MCF 10A (cell line): ENCODE measurements at regions not wholly inside any gene's neighbourhood (a gene's known extent, or its start where the extent isn't known, plus 50 kb on each side); places are given as distances from the start of the nearest gene placed in this dataset.

ENCODE experiments used
- BruUV-seq: library from RNA; stranded (reverse); fragments of 400-500 nt; replicated peaks from 2 replicates; lab custom pipeline; 2021; lab: Mats Ljungman, UMichigan
- CTCF ChIA-PET: fragments of 300-600 bp; sonication (Branson Sonifier 250); formaldehyde crosslinking; extraction: SDS; loops from one replicate; lab custom pipeline; 2021; ENCODE audit warnings: antibody characterized with exemption, inconsistent platforms; lab: Yijun Ruan, JAX
- POLR2A ChIA-PET: fragments of 300-600, 350-650 bp; sonication (Branson Sonifier 250); formaldehyde crosslinking; extraction: SDS; loops from one replicate; lab custom pipeline; 2020; ENCODE audit warnings: antibody characterized with exemption, inconsistent platforms; lab: Yijun Ruan, JAX
- DNase-seq: peaks from one replicate; pipeline ENCODE4 v3.0.0-alpha.2; 2018; ENCODE audit not compliant: unreplicated experiment
- H3K27ac Mint-ChIP-seq: one replicate; pipeline ENCODE4 v1.8.0; 2022; ENCODE audit warnings: mild to moderate bottlenecking, low read depth, mixed read lengths; ENCODE audit not compliant: unreplicated experiment
- H3K27me3 Mint-ChIP-seq: one replicate; pipeline ENCODE4 v1.8.0; 2022; ENCODE audit warnings: mixed read lengths; ENCODE audit not compliant: insufficient read depth, unreplicated experiment
- H3K36me3 Mint-ChIP-seq: one replicate; pipeline ENCODE4 v1.8.0; 2022; ENCODE audit warnings: mild to moderate bottlenecking, moderate library complexity, mixed read lengths; ENCODE audit not compliant: insufficient read depth, unreplicated experiment
- H3K4me1 Mint-ChIP-seq: one replicate; pipeline ENCODE4 v1.8.0; 2022; ENCODE audit warnings: mixed read lengths; ENCODE audit not compliant: insufficient read depth, unreplicated experiment
- H3K4me3 Mint-ChIP-seq: one replicate; pipeline ENCODE4 v1.8.0; 2022; ENCODE audit warnings: mild to moderate bottlenecking, moderate library complexity, mixed read lengths; ENCODE audit not compliant: unreplicated experiment
- H3K9me3 Mint-ChIP-seq: one replicate; pipeline ENCODE4 v1.8.0; 2022; ENCODE audit warnings: mixed read lengths; ENCODE audit not compliant: unreplicated experiment
- CTCF ChIP-seq: fragments of 200-600 bp; IDR thresholded peaks from one replicate; pipeline ENCODE4 v1.8.0; 2022; ENCODE audit warnings: antibody characterized with exemption, mild to moderate bottlenecking; ENCODE audit not compliant: unreplicated experiment
- intact Hi-C: fragments of 100-400 bp; cut with micrococcal nuclease; formaldehyde crosslinking; loops from 2 replicates; pipeline ENCODE4 v1.14.1; 2022

GRCh38 chr13:89052699-89053098, 1381.5 kb downstream of the SLITRK5 start:
- no peaks in the 10 kb centered on the region for H3K9me3 Mint-ChIP-seq
- BruUV-seq: no TSS peak
- no peaks in the 10 kb centered on the region for H3K27me3 Mint-ChIP-seq
- no peak overlapping the region for H3K4me3 Mint-ChIP-seq
- no peak for TF ChIP-seq CTCF
- no peaks in the 10 kb centered on the region for H3K4me1 Mint-ChIP-seq
- no peaks in the 10 kb centered on the region for H3K36me3 Mint-ChIP-seq
- POLR2A ChIA-PET: no interaction called here
- no peak overlapping the region for H3K27ac Mint-ChIP-seq
- CTCF ChIA-PET: interaction anchor here (0.6 to 2.0 kb wide), 3 partner anchors 11 to 1382 kb away, joined by 3 to 5 read pairs (median 3); no protein-coding TSS in a partner anchor
- DNase-seq: no peak
- intact Hi-C loops: no loop called here

GRCh38 chr13:89053418-89053817, 1382.2 kb downstream of the SLITRK5 start:
- no peaks in the 10 kb centered on the region for H3K4me1 Mint-ChIP-seq
- ChIA-PET POLR2A (interaction anchor here (0.6 kb wide), 2 partner anchors 994 to 1813 kb away, joined by 3 read pairs; no protein-coding TSS in a partner anchor), CTCF (interaction anchor here (0.8 to 2.0 kb wide), 4 partner anchors 11 to 1383 kb away, joined by 3 to 5 read pairs (median 4); no protein-coding TSS in a partner anchor)
- no peak for DNase-seq
- BruUV-seq: no TSS peak
- H3K36me3 Mint-ChIP-seq: no peaks in the 10 kb centered on the region
- no peaks in the 10 kb centered on the region for H3K9me3 Mint-ChIP-seq
- intact Hi-C loops: no loop called here
- no peak for TF ChIP-seq CTCF
- H3K27ac Mint-ChIP-seq: no peak overlapping the region
- no peaks in the 10 kb centered on the region for H3K27me3 Mint-ChIP-seq
- H3K4me3 Mint-ChIP-seq: no peak overlapping the region

- intact Hi-C loops: no loop called here
- DNase-seq: no peak
- no TSS peak for BruUV-seq
- CTCF ChIA-PET: interaction anchor here (0.7 to 1.2 kb wide), 3 partner anchors 10 to 639 kb away, joined by 3 to 4 read pairs (median 3); no protein-coding TSS in a partner anchor
- Mint-ChIP-seq H3K27me3 (no peaks in the 10 kb centered on the region), H3K27ac (no peak overlapping the region), H3K36me3 (no peaks in the 10 kb centered on the region), H3K4me1 (no peaks in the 10 kb centered on the region), H3K9me3 (no peaks in the 10 kb centered on the region), H3K4me3 (no peak overlapping the region)
- POLR2A ChIA-PET: no interaction called here
- no peak for TF ChIP-seq CTCF
These were observed 1386.1 kb downstream of the SLITRK5 start for GRCh38 chr13:89057274-89057673.

- H3K27ac Mint-ChIP-seq: no peak overlapping the region
- intact Hi-C loops: no loop called here
- no peaks in the 10 kb centered on the region for H3K36me3 Mint-ChIP-seq
- BruUV-seq: no TSS peak
- H3K4me1 Mint-ChIP-seq: no peaks in the 10 kb centered on the region
- H3K9me3 Mint-ChIP-seq: no peaks in the 10 kb centered on the region
- POLR2A ChIA-PET: no interaction called here
- H3K27me3 Mint-ChIP-seq: no peaks in the 10 kb centered on the region
- CTCF ChIA-PET: interaction anchor here (0.6 to 1.1 kb wide), 2 partner anchors 34 to 420 kb away, joined by 3 read pairs; no protein-coding TSS in a partner anchor
- DNase-seq: no peak
- H3K4me3 Mint-ChIP-seq: no peak overlapping the region
- no peak for TF ChIP-seq CTCF
These were observed 1386.7 kb downstream of the SLITRK5 start for GRCh38 chr13:89057862-89058261.
